NCI-H524 (cell line): ENCODE measurements at regions not wholly inside any gene's neighbourhood (a gene's known extent, or its start where the extent isn't known, plus 50 kb on each side); places are given as distances from the start of the nearest gene placed in this dataset.

Source experiments
- DNase-seq, 2 experiments: peaks; one replicate each; lab custom pipeline; 2025; lab: John Stamatoyannopoulos, UW

- DNase-seq, result no peak
Measured at GRCh38 chr10:52879091-52879807, 106.7 kb upstream of the MBL2 start.

DNA sequence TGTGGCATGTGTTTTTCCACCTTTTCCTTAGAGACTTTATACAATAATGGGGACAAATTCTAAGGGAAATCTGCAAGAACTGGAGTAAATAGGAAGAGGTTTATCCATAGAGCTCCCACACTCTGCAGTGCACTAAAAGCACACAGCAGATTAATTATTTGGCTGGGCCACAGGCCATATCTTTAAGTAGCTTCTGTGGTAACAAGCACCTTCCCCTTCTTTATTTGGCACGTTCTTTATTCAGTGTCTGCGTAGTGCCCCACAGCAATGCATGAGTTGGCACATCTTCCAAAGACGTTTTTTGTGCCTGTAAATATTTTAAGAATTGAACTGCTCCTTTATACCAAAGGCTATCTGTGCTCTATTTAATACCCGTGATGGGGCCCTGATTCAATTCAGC is 104.9 kb upstream of the MBL2 start:
- DNase-seq, result no peak

- DNase-seq, result no peak
Measured at GRCh38 chr10:52875336-52875735, 102.8 kb upstream of the MBL2 start.

DNA sequence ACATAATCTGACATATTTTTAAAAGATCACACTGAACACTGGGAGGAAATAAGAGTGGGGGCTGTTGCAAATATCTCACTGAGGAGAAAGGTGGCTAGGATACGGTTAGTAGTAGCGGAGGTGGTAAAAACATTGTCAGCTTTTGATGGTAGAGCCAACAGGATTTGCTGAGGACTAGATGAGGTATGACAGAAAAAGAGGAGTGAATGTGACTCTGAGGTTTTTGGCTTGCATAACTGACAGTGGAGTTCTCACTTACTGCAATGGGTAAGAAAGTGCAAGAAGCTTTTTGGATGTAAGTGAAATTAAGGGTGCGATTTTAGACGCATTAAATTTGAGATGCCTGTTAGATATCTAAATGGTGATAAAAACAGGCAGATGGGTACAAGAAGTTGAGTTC is 102.0 kb upstream of the MBL2 start:
- DNase-seq, result no peak

DNA sequence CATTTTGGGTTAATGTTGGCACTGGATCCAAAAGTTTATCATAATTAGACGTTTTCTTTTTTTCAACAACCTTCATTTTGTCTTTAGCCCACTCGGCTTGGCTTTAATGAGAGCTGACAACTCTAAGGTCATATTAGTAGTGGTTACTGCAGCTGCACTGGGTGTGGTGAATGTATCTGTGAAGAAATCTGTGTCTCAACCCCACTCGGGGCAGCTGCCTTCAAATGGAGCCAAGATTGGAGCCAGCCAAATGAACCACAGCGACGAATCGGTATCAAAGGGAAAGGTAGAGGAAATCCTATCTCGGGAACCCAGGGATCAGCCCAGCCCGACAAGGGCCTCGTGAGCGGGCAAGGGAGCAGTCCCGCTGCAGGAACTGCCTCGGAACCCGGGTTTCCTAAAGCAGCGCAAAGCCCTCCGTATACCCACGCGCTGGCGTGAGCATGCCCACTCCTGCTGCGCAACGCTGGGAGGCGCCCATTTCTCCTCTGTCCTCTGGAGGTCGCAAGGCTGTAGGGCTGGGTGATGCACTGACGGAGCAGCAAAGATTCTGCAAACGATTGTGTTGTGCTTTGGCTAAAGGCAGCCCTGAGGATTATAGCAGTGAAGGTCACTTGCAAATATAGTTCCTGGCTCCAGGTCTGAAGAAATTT is 98.7 kb upstream of the MBL2 start:
- no peak for DNase-seq

DNA sequence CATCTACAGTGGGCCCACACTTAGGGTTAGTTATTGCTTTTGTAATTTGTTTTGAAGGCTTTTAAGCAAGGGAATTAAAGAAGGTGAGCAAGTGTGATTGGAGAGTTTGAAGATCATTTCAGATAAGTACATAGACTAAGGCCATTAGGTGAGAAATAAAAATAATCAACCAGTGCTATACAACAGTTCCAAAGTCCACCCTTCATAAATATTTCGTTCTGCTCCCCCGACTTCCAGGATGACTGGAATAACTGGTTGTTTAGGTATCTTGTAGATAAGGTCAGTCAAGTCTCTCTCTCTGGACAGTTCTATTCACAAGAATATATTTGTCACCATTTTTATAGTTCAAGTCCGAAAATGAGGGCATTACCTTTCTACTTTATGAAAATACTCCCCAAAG is 98.0 kb upstream of the MBL2 start:
- DNase-seq, result no peak

DNA sequence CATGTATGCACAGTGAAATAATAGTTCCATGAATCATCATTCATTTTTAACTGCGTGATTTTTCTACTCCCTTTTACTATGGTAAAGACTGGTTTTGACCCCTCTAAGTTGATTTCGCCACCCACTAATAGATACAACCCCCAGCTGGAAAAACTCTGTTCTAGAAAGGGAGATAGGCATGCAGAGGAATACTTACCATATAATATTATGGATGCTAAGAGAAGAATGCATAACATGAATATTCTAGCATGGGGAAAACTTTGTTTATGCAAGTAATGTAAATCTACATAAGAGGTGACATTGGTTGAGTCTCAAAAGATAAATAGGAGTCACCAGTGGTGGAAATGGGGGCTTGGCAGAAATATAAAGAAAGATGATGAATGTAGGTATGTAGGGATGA is 97.3 kb upstream of the MBL2 start:
- no peak for DNase-seq

GRCh38 chr10:52865213-52865612 is 92.6 kb upstream of the MBL2 start:
- no peak for DNase-seq

GRCh38 chr10:52864201-52865106 is 91.9 kb upstream of the MBL2 start:
- no peak for DNase-seq

GRCh38 chr10:52858722-52859121 is 86.1 kb upstream of the MBL2 start:
- DNase-seq, result no peak

DNA sequence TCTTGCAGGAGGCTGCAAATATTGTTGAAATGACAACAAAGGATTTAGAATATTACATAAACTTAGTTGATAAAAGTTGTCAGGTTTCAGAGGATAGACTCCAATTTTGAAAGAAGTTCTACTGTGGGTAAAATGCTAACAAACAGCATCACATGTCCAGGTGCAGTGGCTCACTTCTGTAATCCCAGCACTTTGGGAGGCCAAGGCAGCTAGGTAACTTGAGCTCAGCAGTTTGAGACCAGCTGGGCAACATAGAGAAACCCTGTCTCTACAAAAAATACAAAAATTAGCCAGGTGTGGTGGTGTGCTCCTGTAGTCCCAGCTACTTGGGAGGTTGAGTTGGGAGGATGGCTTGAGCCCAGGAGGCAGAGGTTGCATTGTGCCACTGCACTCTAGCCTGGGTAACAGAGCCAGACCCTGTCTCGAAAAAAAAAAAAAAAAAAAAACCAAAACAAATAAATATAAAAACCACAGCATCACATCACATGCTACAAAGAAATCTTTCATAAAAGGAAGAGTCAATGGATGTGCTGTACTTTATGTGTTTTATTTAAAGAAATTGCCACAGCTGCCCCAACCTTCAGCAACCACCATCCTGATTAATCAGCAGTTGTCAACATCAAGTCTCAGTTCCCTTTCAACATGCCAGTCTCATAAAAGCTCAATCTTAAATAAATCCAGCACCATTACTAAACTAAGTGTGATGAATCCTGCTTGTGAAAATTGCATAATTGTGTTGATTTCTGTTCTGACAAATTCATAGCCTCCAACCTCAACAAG is 83.2 kb upstream of the MBL2 start:
- no peak for DNase-seq

DNA sequence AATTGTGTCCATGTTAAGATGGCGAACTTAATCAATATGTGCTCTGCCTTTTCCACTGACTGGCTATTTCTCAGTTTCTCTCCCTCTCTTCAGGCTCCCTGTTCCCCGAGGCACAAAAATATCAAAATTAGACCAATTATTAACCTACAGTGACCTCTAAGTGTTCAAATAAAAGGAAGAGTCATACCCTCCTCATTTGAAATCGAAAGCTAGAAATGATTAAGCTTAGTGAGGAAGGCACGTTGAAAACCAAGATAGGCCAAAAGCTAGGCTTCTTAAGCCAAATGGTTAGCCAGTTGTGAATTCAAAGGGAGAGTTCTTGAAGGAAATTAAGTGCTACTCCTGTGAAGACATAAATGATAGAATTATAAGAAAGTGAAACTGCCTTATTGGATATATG is 81.1 kb upstream of the MBL2 start:
- DNase-seq, result no peak

DNA sequence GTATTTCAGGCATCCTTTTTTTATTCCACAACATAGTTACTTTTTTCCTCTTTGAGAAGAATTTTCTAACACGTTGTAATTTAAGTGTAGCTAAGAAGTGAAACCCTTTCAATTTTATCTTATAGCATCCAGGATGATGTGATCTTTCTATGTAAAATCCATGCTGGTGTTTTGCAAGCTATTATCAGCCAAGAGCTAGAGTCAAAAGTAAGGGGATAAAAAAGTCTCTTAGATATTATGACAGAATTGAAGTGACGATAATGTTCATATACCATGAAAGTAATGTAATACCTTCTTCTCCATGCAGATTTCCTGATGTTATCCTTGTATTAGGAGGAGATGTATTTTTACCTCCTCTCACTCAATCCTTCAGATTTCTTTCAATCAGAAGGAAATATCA is 64.2 kb upstream of the MBL2 start:
- DNase-seq, result no peak
